Posterior cingulate gyrus (tissue), 11 donors: ENCODE measurements at regions not wholly inside any gene's neighbourhood (a gene's known extent, or its start where the extent isn't known, plus 50 kb on each side); places are given as distances from the start of the nearest gene placed in this dataset.
"Not testable (repeated sequence)": the region's sequence is repeated elsewhere in the genome, so short reads cannot be mapped to it uniquely, and the experiment has no call there.

Source experiments
- DNase-seq, 10 donors: peaks; one replicate each; pipeline versions ENCODE4 v3.0.0 to v3.0.0-alpha.2; 2020 to 2021; ENCODE audit warnings: mixed read lengths in 3 of 10
- intact Hi-C: fragments of 100-400 bp; cut with DNase I; formaldehyde crosslinking; loops from one replicate; pipeline ENCODE4 v1.15.1; 2023

- intact Hi-C loops, result no loop called here
Observed at GRCh38 chr17:72455562-72455961, 334.7 kb downstream of the SOX9 start.

GRCh38 chr17:72456075-72456474 lies 335.3 kb downstream of the SOX9 start:
- DNase-seq, result no peak
- intact Hi-C loops, result no loop called here

More at GRCh38 chr17:72455562-72455961, 334.7 kb downstream of the SOX9 start:
- DNase-seq, result no peak

GRCh38 chr17:72457712-72458111 lies 336.9 kb downstream of the SOX9 start:
- intact Hi-C loops, result no loop called here
- no peak for DNase-seq

GRCh38 chr17:72458301-72458700 lies 337.5 kb downstream of the SOX9 start:
- intact Hi-C loops, result no loop called here
- DNase-seq, result no peak

- intact Hi-C loops, result no loop called here
- no peak for DNase-seq
Observed at GRCh38 chr17:72460711-72461110, 339.9 kb downstream of the SOX9 start.

- intact Hi-C loops, result no loop called here
- DNase-seq, result no peak
Observed at GRCh38 chr17:72461757-72462156, 340.9 kb downstream of the SOX9 start.

GRCh38 chr17:72462407-72462806 lies 341.6 kb downstream of the SOX9 start:
- intact Hi-C loops, result no loop called here
- DNase-seq, result no peak

- intact Hi-C loops, result no loop called here
- no peak for DNase-seq
Observed at GRCh38 chr17:72462814-72463213, 342.0 kb downstream of the SOX9 start.

- intact Hi-C loops, result no loop called here
- no peak for DNase-seq
Observed at GRCh38 chr17:72463287-72464102, 342.7 kb downstream of the SOX9 start.

GRCh38 chr17:72464221-72464620 lies 343.4 kb downstream of the SOX9 start:
- intact Hi-C loops, result not testable (repeated sequence)

GRCh38 chr17:72465191-72466024 lies 344.6 kb downstream of the SOX9 start:
- peak in 2 of 10 donors; percentile 14 to 85 for DNase-seq

More at GRCh38 chr17:72464221-72464620, 343.4 kb downstream of the SOX9 start:
- DNase-seq, result not testable (repeated sequence)

GRCh38 chr17:72466199-72466598 lies 345.4 kb downstream of the SOX9 start:
- DNase-seq, result no peak
- intact Hi-C loops, result no loop called here

More at GRCh38 chr17:72465191-72466024, 344.6 kb downstream of the SOX9 start:
- intact Hi-C loops, result no loop called here

- DNase-seq, result no peak
- intact Hi-C loops, result no loop called here
Observed at GRCh38 chr17:72466606-72467005, 345.8 kb downstream of the SOX9 start.

GRCh38 chr17:72467841-72468653 lies 347.2 kb downstream of the SOX9 start:
- intact Hi-C loops, result no loop called here
- peak in 5 of 10 donors; percentile 15 to 90 (median 40) for DNase-seq

- DNase-seq, result peak in 1 of 10 donors; percentile 17
Observed at GRCh38 chr17:72468841-72469240, 348.0 kb downstream of the SOX9 start.

GRCh38 chr17:72470121-72470705 lies 349.4 kb downstream of the SOX9 start:
- DNase-seq, result no peak
- intact Hi-C loops, result no loop called here

More at GRCh38 chr17:72468841-72469240, 348.0 kb downstream of the SOX9 start:
- intact Hi-C loops, result no loop called here

GRCh38 chr17:72470734-72471133 lies 349.9 kb downstream of the SOX9 start:
- DNase-seq, result no peak
- intact Hi-C loops, result no loop called here

GRCh38 chr17:72471296-72471695 lies 350.5 kb downstream of the SOX9 start:
- DNase-seq, result no peak
- intact Hi-C loops, result no loop called here

- intact Hi-C loops, result no loop called here
- no peak for DNase-seq
Observed at GRCh38 chr17:72472106-72472505, 351.3 kb downstream of the SOX9 start.

- DNase-seq, intact Hi-C loops: not testable (repeated sequence)
Observed at GRCh38 chr17:72472853-72473390, 352.1 kb downstream of the SOX9 start.
